Amniotic stem cell (primary cell): ENCODE measurements at regions not wholly inside any gene's neighbourhood (a gene's known extent, or its start where the extent isn't known, plus 50 kb on each side); places are given as distances from the start of the nearest gene placed in this dataset.
A peak's percentile ranks its signal among the peaks of the same experiment; 100 is the strongest.
"Not testable (repeated sequence)": the region's sequence is repeated elsewhere in the genome, so short reads cannot be mapped to it uniquely, and the experiment has no call there.

Experiments
- DNase-seq: peaks from one replicate; lab custom pipeline; 2025; lab: John Stamatoyannopoulos, UW

DNA sequence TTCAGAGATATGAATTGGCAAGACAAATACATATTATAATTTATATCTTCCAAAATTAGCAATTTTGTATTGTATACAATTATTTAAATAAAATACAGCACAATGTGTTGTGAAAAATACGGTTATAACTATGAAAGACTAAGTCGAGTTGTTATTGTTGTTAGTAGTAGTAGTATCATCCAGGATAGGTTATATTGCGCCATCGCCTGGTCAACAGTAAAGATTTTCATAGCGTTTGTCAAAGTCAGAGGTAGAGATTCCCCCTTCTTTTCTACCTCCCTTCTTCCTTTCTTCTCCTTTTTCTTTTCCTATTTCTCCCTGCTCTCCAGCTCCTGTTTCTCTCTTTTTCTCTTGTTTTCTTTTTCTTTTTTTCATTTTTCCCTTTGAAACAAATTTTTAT is 499.1 kb upstream of the EPHA5 start:
- DNase-seq: no peak

DNA sequence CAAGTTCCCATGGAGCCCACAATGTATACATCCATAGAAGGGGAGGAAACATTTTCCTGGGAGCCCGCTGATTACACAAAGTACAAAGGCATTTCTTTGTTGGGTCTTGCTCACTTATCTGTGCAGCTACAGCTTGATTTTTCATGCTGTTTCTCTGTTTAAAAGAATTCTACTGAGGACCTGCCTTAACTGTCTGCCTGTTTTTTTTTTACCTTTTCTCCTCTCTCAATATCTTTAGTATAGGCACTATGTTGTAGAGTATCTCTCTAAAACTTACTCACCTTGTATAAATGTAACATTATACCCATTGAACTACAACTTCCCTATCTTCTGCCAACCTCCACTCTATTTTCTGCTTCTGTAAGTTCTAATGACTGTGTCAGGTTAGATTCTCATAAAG is 494.6 kb upstream of the EPHA5 start:
- DNase-seq: no peak

DNA sequence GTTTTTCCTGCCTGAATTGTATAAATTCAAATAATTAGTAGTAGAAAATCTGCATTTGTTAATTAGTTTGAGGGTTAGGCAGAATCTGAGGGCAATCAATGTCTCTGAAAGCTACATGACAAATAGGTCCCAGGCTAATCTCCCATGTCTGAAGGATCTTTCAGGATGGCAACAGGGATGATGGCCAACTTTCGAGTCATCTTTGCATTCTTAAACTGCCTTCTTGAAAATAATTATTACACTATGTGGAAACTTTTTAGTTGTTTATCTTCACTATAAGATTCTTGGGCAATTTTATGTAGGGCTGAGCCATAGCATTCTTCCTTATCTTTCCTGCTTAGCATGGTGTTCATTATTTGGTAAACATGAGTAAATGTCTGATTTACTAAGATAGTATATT is 490.3 kb upstream of the EPHA5 start:
- peak; percentile 9 for DNase-seq

DNA sequence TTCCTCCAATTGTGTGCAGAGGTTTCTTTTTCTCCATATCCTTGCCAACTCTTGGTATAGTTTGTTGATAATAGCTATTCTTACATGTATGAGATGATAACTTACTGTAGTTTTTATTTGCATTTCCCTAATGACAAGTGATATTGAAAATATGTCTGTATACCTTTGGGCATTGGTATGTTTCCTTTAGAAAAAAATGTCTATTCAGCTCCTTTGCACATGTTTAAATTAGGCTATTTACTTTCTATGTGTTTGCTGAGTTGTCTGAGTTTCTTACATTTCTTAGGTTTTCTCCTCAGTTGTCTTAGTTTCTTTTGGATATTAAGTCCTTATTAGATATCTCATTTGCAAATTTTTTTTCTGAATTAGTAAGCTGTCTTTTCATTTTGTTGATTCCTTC is 487.3 kb upstream of the EPHA5 start:
- no peak for DNase-seq

DNA sequence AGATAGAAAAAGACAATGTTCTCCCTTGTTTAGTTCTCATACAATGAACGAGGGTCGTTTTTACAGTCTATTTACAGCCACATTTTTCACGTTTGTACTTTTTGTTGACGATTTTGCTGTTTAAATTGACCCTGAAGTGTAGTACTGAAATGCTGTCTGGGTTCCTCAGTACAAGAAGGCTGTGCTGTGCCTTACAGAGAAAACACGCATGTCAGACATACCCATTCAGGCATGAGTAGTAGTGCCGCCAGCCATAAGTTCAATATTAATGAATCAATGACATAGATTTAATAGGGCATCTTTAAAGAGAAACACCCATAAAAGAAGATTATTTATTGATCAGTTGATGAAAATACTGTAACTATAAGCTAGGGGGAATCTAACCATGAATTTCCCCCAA is 459.8 kb upstream of the EPHA5 start:
- DNase-seq: no peak

DNA sequence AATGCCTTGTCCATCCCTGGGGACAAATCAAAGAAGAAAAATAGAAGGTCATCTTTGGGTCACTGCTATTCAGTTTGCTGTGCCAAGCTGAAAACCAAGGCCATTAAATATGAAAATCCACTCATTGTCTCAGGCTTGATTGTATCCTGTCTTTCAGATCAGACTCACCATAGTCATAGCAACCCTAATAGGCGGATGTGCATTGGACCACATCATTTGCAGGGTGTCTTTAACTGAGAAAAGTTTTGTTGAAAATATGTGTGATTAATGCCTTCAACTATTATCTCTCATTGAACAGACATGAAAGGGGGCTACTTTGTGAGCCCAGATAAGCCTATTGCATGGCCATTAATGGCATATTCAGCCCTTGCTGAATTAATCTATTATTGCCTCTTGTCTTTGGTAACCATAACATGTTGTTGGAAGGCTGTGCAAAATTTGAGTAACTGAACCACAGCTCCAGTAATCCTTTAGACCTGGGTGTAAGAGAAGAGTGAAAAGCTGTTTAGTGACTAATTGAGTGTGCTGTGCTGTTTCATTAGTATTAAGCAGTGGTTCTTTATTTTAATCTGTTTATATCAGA is 453.6 kb upstream of the EPHA5 start:
- no peak for DNase-seq

DNA sequence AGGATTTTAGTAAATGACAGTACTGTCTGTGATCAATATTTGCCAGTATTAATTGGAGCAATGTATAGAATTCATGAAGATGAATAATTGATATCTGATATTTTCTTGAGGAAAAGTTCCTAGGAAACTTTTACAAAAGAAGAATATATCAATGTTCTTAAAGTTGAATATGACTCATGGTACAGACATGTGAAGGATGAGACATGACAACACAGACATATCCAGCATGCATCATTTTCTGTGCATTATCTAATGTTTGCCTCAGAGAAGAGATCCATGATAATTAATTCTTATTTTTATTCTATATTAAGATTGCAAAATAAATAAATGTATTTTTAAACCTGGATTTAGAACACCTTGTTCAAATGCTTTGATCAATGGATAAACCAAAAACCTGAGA is 452.9 kb upstream of the EPHA5 start:
- DNase-seq: no peak

DNA sequence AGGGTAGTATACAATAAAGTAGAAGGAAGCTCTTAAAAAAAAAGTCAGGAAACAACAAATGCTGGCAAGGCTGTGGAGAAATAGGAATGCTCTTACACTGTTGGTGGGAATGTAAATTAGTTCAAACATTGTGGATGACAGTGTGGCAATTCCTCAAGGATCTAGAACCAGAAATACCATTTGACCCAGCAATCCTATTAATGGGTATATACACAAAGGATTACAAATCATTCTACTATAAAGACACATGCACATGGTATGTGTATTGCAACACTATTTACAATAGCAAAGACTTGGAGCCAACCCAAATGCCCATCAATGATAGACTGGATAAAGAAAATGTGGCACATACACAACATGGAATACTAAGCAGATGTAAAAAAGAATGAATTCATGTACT is 444.9 kb upstream of the EPHA5 start:
- not testable (repeated sequence) for DNase-seq

DNA sequence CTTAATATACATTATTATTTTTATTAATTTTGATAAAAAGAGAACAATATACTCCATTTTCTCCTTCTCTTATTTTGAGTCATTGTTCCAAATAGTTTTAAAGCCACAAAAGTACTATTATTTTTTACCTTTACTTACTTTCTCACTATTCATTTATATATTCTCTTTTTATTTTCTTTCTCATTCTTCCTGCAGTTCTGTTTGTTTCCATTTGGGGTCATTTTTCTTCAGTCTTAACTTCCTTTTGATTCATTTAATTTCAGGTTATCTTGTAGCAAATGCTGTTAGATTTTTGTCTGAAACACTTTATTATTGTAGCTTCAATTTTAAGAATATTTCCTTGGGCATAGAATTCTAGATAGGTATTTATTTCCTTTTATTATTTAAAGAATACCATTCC is 438.6 kb upstream of the EPHA5 start:
- no peak for DNase-seq

DNA sequence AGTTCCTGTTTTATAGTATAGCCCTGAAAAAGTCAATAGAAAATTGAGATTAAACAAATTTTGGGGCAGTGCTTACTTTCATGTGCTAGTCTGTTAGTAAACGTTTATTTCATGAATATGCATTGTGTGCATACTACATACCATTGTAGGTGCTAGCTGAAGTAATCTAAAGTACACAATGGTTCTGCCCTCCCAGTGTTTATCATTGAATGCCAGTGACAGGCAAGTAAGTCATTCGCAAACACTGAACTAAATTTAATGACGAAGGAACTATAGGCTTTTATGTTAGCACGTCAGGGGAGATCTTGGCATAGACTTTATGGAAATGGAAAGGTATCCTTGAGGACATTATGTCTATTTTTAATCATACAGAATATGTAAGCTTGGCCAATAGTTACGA is 426.9 kb upstream of the EPHA5 start:
- DNase-seq: no peak

DNA sequence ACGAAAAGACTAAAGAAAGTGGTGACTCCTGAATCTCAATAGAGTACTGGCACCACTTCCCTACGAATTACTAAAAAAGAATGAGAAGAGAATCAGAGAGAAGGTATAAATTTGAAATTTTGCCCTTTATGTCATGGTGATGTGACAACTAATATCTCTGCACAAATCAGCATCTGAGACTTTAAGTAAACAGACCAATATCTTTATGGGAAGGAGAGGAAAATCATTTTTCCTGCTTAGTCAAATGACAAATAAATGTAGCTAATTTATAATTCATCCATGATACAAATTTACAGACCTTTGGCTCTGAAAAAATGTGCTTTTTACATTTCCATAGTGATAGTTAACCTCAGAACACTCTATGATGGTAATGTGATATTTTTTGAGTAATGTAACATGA is 424.8 kb upstream of the EPHA5 start:
- no peak for DNase-seq

DNA sequence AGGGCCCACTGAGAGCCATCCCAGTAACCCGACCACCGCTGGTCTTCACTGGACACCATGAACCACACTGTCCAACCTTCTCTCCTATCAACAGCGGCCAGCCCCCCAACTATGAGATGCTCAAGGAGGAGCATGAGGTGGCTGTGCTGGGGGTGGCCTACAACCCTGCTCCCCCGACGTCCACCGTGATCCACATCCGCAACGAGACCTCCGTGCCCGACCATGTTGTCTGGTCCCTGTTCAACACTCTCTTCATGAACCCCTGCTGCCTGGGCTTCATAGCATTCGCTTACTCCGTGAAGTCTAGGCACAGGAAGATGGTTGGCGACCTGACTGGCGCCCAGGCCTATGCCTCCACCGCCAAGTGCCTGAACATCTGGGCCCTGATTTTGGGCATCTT is 423.8 kb upstream of the EPHA5 start:
- DNase-seq: no peak

DNA sequence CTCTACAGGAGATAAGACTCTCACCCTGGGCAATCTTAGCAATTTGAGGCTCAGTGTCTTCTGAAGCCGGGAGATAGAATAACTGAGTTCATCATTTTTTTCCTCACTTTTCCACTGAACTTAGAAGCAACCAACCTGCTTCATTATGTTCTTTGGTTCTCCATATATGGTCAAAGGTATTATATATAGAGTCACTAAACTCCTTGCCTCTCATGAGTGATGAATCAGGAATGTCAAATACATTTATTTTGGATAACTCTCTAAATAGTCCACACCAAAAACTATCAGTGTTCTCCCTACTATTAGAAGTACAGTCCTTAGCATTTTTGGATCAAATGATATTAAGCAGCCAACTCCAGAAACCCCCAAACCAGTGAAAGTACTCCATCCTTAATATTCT is 421.5 kb upstream of the EPHA5 start:
- DNase-seq: no peak

DNA sequence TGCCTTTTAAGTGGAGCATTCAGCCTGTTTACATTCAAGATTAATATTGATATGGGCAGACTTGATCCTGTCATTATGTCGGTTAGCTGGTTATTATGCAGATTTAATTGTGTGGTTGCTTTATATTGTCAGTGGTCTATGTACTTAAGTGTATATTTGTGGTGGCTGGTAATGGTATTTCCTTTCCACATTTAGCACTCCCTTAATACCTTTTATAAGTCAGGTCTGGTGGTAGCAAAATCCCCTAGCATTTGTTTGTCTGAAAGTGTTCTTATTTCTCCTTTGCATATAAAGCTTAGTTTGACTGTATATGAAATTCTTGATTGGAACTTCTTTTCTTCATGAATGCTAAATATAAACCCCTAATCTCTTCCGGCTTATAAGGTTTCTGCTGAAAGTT is 403.7 kb upstream of the EPHA5 start:
- DNase-seq: no peak

DNA sequence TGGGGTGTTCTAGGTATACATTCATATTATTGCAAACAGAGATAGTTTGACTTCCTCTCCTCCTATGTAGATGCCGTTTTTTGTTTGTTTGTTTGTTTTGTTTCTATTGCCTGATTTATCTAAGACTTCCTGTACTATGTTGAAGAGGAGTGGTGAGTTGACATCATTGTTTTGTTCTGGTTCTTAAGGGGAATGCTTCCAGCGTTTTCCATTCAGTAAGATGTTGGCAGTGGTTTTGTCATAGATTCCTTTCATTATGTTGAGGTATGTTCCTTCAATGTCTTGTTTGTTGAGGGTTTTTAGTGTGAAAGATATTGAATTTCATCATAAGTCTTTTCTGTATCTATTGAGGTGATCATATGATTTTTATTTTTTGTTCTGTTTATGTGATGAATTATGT is 401.6 kb upstream of the EPHA5 start:
- no peak for DNase-seq

DNA sequence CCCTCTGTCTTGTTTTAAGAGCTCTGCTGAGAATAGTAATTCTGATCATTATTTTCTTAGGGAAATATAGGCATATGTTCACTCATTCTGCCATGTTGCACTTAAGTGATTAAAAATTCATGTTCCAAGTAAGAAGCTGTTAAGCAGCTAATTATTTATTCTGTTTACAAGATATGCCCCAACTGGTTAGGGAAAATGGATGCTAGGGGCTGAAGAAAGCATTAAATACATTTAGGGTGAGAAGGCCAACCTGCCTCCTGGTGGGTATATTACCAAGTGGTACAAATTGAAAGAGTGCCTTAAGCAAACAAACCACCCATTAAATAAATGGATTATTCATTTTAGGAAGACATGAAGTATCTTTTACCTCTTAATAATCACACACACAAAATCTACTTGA is 392.6 kb upstream of the EPHA5 start:
- DNase-seq: no peak

DNA sequence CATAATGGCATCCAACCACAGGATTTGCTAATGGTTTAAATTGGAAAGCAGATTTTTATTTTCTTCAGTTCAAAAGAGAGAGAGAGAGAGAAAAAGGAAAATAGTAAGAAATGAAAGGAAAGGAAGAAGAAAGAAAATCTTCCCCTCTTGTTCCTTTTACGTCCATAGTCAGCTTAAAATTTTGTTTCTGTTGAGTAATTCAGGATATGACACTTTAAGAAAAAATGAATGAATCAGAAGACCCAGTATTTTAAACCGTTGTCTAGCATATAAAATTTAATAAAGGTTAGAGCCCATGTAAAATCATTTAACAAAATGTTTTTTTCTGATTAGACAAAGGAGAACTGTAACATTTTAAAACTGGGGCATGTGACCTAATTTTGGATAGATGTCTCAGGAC is 391.8 kb upstream of the EPHA5 start:
- no peak for DNase-seq

DNA sequence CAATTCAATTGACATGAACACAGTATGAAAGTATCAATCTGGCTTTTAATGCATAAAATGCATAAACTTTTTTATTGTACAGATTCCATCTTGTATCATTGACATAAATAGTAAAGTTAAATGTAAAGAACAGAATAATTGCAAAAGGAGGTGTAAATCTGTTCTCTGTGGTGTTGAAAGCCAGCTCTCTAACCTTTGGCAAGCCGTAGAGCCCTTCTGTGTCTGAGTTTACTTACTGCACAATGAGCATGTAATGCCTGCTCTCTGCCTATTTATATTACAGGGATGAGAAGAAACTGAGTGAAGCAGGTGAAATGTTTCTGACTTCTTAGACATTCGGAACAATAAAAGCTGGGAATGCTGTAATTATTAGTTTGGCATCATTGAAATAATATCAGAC is 389.3 kb upstream of the EPHA5 start:
- no peak for DNase-seq

DNA sequence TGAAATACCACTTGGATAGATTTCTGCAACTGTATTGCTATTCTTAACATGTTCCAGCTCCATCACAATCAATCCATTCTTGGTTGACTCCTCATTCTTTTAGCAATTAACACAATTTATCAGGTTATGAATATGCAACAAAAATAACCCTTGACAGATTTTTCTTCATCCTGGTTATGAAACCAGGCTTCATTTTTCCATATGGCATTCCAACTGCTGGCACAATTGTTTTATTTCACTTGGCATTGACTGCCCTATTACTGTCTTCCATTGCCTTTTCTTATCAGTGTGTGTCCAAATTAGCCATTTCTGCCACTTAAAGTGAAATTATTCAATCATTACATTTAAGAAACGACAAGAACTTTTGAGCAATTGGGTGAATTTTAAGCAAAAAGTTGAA is 388.8 kb upstream of the EPHA5 start:
- DNase-seq: no peak

DNA sequence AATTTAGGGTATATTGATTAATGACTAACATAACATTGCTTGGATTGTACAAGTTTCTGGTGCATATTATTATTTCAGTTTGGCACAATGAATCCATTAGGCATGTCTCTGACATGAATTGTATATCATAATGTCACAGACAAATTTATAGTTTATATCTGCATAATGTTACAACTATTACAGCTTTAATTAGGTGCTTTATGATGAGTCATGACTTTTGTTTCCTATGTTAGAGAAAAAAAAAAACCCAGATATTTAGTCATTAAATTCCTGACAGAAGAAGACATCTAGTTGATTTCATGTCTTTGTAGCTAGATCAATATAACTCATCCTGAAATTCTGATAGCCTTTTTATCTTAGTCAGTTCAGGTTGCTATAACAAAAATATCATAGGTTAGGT is 385.7 kb upstream of the EPHA5 start:
- no peak for DNase-seq

DNA sequence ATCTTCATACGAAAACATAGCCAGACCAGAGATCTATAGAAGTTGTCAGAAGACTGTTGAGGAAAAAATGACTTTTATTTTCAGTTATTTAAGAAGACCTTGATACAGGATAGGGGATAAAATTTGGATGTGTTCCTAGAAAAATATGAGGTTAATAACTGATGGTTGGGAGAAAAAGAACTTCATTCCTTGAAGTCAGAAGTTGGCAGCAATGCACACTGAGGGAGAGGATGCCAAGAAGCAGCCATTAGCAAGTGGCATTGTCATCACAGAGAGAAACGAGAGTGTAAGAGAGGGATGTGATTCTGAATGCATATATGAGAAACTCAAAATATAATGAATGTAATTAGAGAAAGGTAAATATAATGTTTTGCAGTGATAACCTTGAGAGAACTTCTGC is 382.1 kb upstream of the EPHA5 start:
- no peak for DNase-seq

DNA sequence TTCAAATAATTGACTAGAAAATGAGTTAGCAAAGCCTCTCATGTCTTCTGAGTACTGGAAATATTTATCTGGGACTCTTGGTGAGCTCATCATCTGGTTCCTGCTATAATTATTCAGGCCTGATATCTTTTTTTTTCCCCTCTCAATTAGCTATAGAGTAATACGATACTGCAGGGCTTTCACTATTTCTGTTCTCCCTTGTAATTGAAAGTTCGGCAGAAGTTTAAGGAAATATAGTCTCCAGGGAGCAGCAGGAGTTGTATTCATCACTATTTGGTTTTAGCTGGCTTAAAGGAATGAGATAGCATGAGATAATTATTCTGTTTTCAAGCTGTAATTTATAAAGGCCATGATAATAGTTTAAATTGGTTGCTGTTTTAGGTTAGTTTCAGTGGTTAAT is 378.6 kb upstream of the EPHA5 start:
- DNase-seq: no peak

DNA sequence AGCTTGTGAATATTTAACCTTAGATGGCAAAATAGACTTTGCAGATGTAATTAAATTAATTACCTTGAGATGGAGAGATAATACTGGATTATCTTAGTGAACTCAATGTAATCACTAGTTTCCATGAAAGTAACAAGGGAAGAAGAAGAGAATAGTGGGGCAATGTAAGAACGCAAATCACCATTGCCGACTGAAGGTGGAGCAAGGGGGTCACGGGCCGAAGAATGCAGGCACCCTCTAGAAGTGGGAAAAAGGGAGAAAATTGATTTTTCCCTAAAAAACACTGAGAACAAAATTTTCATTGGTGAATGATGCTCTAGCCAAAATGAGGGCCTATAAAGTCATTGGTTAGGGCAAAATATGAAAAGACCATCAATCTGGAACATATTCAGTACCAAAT is 375.6 kb upstream of the EPHA5 start:
- no peak for DNase-seq

DNA sequence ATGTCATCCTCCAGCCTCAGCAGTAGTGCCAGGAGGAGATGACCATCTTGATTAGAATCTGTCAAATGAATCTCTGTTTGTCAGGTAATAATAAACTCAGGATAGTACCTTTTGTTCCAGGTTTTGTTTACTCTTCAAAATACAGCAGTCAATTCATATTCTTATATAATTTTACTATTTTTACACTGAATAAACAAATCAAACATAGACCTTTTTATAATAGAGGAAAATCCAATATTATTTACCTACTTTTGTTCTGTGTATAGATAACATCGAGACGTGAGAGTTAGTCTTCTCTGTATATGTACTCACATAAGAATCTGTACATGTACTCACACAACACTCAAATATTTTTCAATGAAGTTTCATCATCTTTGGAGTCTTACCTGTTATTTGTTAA is 365.4 kb upstream of the EPHA5 start:
- DNase-seq: no peak

DNA sequence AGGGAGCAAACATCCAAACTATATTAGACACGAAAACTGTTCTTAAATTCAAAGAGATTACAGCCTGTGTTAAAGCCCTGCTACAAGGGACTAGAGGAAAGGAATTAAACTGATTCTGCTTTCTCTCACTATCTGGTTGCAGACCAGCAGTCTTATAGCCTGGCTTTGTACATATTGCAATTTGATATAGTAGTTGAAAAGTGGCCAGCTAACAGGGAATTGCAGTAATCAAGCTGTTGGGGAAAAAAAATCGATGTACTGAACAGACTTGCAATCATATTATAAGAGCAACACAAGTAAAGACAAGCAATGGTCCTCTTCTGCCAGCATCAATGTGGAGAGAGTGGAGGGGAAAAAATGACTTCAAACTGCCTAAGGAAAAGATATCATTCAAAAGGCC is 364.4 kb upstream of the EPHA5 start:
- DNase-seq: no peak
